Coronary artery (tissue), 2 donors: ENCODE measurements at regions not wholly inside any gene's neighbourhood (a gene's known extent, or its start where the extent isn't known, plus 50 kb on each side); places are given as distances from the start of the nearest gene placed in this dataset.

Experiments
- DNase-seq: peaks from one replicate; pipeline ENCODE4 v3.0.0-alpha.2; 2017; ENCODE audit warnings: low spot score
- H3K27ac ChIP-seq, 2 donors: fragments of 200-600 bp; sonication (generic); one replicate each; pipeline ENCODE4 v1.5.1; 2016 to 2019
- H3K4me3 ChIP-seq: fragments of 200-600 bp; sonication (generic); 2 replicates; pipeline ENCODE4 v1.5.1; 2016; ENCODE audit warnings: mild to moderate bottlenecking, moderate library complexity
- CTCF ChIP-seq: fragments of 200-600 bp; sonication (generic); IDR thresholded peaks from one replicate; pipeline ENCODE4 v1.5.1; 2019; ENCODE audit warnings: antibody characterized with exemption

DNA sequence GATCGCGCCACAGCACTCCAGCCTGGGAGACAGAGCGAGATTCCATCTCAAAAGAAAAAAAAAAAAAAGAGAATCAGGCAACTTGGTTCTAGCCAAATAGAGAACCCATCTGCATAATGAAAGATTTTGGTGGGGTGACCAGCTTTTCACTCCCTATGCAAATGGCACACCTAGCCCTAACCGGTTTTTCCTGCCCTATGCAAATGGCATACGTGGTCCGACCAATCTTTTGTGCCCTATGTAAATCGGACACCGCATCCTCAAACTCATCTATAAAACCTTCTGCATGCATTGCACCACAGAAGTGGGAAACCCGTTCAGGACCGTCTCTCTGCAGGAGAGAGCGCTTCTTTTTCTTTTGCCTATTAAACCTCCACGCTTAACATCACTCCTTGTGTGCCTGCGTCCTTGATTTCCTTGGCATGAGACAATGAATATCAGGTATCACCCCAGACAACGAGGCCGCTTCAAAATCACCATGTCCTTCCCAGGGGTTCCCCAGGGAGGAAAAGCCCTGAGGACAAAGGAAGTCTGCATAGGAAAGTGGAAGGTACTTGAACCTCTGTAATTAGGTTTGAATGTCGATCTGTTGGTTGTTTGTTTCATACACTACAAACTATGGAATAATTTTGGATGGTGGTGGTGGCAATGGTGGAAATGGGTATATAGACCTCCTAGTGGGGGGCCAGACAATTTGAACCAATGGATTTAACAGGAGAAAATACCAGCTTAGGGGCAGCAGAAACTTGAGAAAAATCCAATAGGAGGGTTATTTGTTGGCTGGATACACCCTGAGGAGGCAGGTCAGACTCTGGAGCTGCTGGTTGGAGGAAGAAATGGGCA is 396.2 kb downstream of the TYW1 start:
- DNase-seq: no peak
- Histone ChIP-seq H3K27ac (no peak overlapping the region), H3K4me3 (no peak overlapping the region)
- TF ChIP-seq CTCF: no peak

GRCh38 chr7:67393903-67394302 is 397.3 kb downstream of the TYW1 start:
- Histone ChIP-seq H3K27ac (no peak overlapping the region), H3K4me3 (no peak overlapping the region)
- no peak for DNase-seq
- no peak for TF ChIP-seq CTCF

DNA sequence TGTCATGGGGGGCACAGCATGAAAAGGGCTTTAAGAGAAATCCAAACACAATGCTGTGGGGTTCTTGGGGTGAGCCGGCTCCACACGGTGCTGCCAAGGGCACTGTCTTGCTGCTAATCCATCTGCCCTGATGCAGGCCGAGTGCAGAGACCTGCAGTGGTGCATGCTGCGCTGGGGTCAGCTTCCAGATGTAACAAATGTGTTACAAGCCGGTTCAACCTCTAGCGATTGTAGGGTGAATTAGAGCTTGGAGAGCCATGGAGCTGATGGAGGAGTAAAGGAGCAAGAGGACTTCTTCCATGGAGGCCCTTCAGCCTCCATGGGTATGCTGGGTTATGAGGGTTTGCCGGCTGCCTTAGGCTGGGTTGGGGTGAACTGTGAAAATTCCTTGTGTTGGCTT is 402.3 kb downstream of the TYW1 start:
- H3K27ac ChIP-seq: no peak overlapping the region
- TF ChIP-seq CTCF: no peak

GRCh38 chr7:67401492-67401891 is 404.9 kb downstream of the TYW1 start:
- Histone ChIP-seq H3K27ac (no peak overlapping the region), H3K4me3 (no peak overlapping the region)
- no peak for DNase-seq
- no peak for TF ChIP-seq CTCF

More for the DNA sequence above, 402.3 kb downstream of the TYW1 start:
- H3K4me3 ChIP-seq: no peak overlapping the region
- no peak for DNase-seq

- no peak for TF ChIP-seq CTCF
- Histone ChIP-seq H3K4me3 (no peak overlapping the region), H3K27ac (no peak overlapping the region)
- DNase-seq: no peak
Observed at GRCh38 chr7:67402280-67402679, 405.6 kb downstream of the TYW1 start.

- no peak for TF ChIP-seq CTCF
- H3K4me3 ChIP-seq: no peak overlapping the region
- no peak overlapping the region for H3K27ac ChIP-seq
- DNase-seq: no peak
Observed at GRCh38 chr7:67406976-67407375, 410.3 kb downstream of the TYW1 start.

DNA sequence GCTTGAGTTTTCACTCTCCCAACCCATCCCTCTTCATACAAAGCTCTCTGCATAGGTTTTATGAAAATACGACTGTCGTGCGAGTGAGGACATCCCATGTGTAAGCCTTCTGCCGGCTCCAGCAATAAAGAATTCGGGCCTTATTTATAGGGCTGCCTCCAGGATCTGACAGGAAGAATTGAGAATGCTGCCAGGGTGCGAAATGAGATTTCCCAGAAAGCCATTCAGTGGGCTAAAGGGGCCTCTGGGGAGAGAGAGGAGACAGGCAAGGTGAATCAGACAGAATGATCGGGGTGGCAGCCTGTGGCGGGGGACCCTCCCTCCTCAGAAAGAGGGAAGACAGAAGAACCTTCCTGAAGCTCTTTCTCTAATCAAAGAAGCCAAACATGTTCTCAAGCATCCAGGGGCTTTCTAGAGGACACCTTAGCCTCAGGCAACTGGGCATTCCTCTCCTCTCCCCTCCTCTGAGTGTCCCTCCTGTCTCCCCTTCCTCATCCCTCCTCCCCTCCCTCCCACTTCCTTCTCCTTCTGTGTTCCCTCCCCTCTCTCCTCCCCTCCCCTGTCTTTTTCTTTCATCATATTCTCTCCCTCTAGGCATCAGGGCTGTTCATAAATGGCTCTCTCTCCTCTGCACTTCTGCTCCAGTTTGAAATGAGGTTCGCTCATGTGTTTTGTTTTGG is 410.9 kb downstream of the TYW1 start:
- Histone ChIP-seq H3K27ac (no peak overlapping the region), H3K4me3 (no peak overlapping the region)
- DNase-seq: no peak
- TF ChIP-seq CTCF: no peak
